Sigmoid colon (tissue), 6 donors: ENCODE measurements at regions not wholly inside any gene's neighbourhood (a gene's known extent, or its start where the extent isn't known, plus 50 kb on each side); places are given as distances from the start of the nearest gene placed in this dataset.

Source experiments
- DNase-seq: peaks from one replicate; pipeline ENCODE4 v3.0.0-alpha.2; 2019
- H3K27ac ChIP-seq, 4 donors: fragments of 200-600 bp; sonication (generic); one replicate each; pipeline ENCODE4 v1.5.1; 2016 to 2019; ENCODE audit warnings: mild to moderate bottlenecking in 1 of 4
- H3K27me3 ChIP-seq, 3 donors: fragments of 200-600 bp; sonication (generic); one replicate each; pipeline ENCODE4 v1.5.1; 2019; ENCODE audit warnings: mild to moderate bottlenecking in 1 of 3
- H3K36me3 ChIP-seq, 4 donors: fragments of 200-600 bp; sonication (generic); one replicate each; pipeline ENCODE4 v1.5.1; 2016 to 2019
- H3K4me1 ChIP-seq, 4 donors: fragments of 200-600 bp; sonication (generic); one replicate each; pipeline ENCODE4 v1.5.1; 2017 to 2019
- H3K4me3 ChIP-seq, 4 donors: fragments of 200-600 bp; sonication (generic); one replicate each; pipeline ENCODE4 v1.5.1; 2017 to 2019; ENCODE audit warnings: mild to moderate bottlenecking in 2 of 4, moderate library complexity in 1 of 4
- H3K9me3 ChIP-seq, 4 donors: fragments of 200-600 bp in 3 of 4; sonication (generic) in 3 of 4; one replicate each; pipeline versions ENCODE4 v1.5.1 to v1.6.1; 2013 to 2019
- CTCF ChIP-seq, 4 experiments: fragments of 450-650 bp in 3 of 4; fragments of 200-600 bp in 1 of 4; IDR thresholded peaks; one replicate each; pipeline ENCODE4 v1.5.1; 2016 to 2019; ENCODE audit warnings: antibody characterized with exemption in 4 of 4, mild to moderate bottlenecking in 3 of 4, moderate library complexity in 2 of 4
- EP300 ChIP-seq, 4 donors: sonication (generic); formaldehyde crosslinking; IDR thresholded peaks; one replicate each; pipeline ENCODE4 v1.6.1; 2017; ENCODE audit warnings: antibody characterized with exemption in 4 of 4
- POLR2A ChIP-seq, 2 donors: fragments of 450-650 bp; IDR thresholded peaks; one replicate each; pipeline ENCODE4 v1.6.1; 2016; ENCODE audit warnings: antibody characterized with exemption in 2 of 2, mild to moderate bottlenecking in 2 of 2, moderate library complexity in 2 of 2
- POLR2AphosphoS5 ChIP-seq, 4 donors: sonication (generic); formaldehyde crosslinking; IDR thresholded peaks; one replicate each; pipeline ENCODE4 v1.6.1; 2017; ENCODE audit warnings: antibody characterized with exemption in 4 of 4
- WGBS, 2 donors: extraction: QIAGEN DNeasy Blood & Tissue Kit; methylation state at CpG; one replicate each; pipeline ENCODE4 v1.1.7; 2013; 5-methylcytosine and 5-hydroxymethylcytosine counted together
- intact Hi-C: fragments of 100-400 bp; cut with DNase I; formaldehyde crosslinking; loops from one replicate; pipeline ENCODE4 v1.15.1; 2023
- donor health status: healthy with polysubstance abuse.
- donor health status: healthy.

GRCh38 chrX:116238093-116238492 is 67.5 kb downstream of the AGTR2 start:
- intact Hi-C loops = no loop called here
- no peak for DNase-seq
- Histone ChIP-seq H3K4me3 (no peak overlapping the region), H3K4me1 (no peaks in the 10 kb centered on the region), H3K27ac (no peak overlapping the region), H3K27me3 (no peaks in the 10 kb centered on the region), H3K9me3 (no peaks in the 10 kb centered on the region), H3K36me3 (no peaks in the 10 kb centered on the region)
- 21 to 44% methylated on average over 1 of the region's 1 CpG for WGBS, 2 donors
- TF ChIP-seq POLR2AphosphoS5 (IDR thresholded peaks at IDR 0.05) (no peak), CTCF (IDR thresholded peaks at IDR 0.05) (no peak), EP300 (IDR thresholded peaks at IDR 0.05) (no peak), POLR2A (IDR thresholded peaks at IDR 0.05) (no peak)

GRCh38 chrX:116238567-116239255 is 68.2 kb downstream of the AGTR2 start:
- no peak overlapping the region for H3K27ac ChIP-seq
- H3K4me1 ChIP-seq = no peaks in the 10 kb centered on the region
- no peak for DNase-seq
- no peaks in the 10 kb centered on the region for H3K9me3 ChIP-seq
- intact Hi-C loops = no loop called here
- WGBS, 2 donors = 22 to 61% methylated on average over 2 of the region's 2 CpGs
- H3K4me3 ChIP-seq = no peak overlapping the region
- no peaks in the 10 kb centered on the region for H3K27me3 ChIP-seq
- TF ChIP-seq EP300 (IDR thresholded peaks at IDR 0.05) (no peak), POLR2A (IDR thresholded peaks at IDR 0.05) (no peak), POLR2AphosphoS5 (IDR thresholded peaks at IDR 0.05) (no peak), CTCF (IDR thresholded peaks at IDR 0.05) (no peak)
- no peaks in the 10 kb centered on the region for H3K36me3 ChIP-seq

- 9 to 54% methylated on average over 8 of the region's 8 CpGs for WGBS, 2 donors
- no peak for DNase-seq
- intact Hi-C loops = no loop called here
- Histone ChIP-seq H3K4me3 (no peak overlapping the region), H3K27me3 (no peaks in the 10 kb centered on the region), H3K4me1 (no peaks in the 10 kb centered on the region), H3K9me3 (no peaks in the 10 kb centered on the region), H3K27ac (no peak overlapping the region), H3K36me3 (no peaks in the 10 kb centered on the region)
- TF ChIP-seq CTCF (IDR thresholded peaks at IDR 0.05) (no peak), EP300 (IDR thresholded peaks at IDR 0.05) (no peak), POLR2AphosphoS5 (IDR thresholded peaks at IDR 0.05) (no peak), POLR2A (IDR thresholded peaks at IDR 0.05) (no peak)
Measured at GRCh38 chrX:116239944-116240840, 69.6 kb downstream of the AGTR2 start.

GRCh38 chrX:116241001-116241400 is 70.5 kb downstream of the AGTR2 start:
- TF ChIP-seq CTCF (IDR thresholded peaks at IDR 0.05) (no peak), POLR2AphosphoS5 (IDR thresholded peaks at IDR 0.05) (no peak), POLR2A (IDR thresholded peaks at IDR 0.05) (no peak), EP300 (IDR thresholded peaks at IDR 0.05) (no peak)
- Histone ChIP-seq H3K27ac (no peak overlapping the region), H3K4me3 (no peak overlapping the region), H3K36me3 (no peaks in the 10 kb centered on the region), H3K27me3 (no peaks in the 10 kb centered on the region), H3K9me3 (no peaks in the 10 kb centered on the region), H3K4me1 (no peaks in the 10 kb centered on the region)
- intact Hi-C loops = no loop called here
- DNase-seq = no peak
